IMR-90 (cell line): ENCODE measurements at regions not wholly inside any gene's neighbourhood (a gene's known extent, or its start where the extent isn't known, plus 50 kb on each side); places are given as distances from the start of the nearest gene placed in this dataset.

ENCODE experiments used
- ATAC-seq: fragments of 200-7000 bp; cut with Tn5 transposase; 2 replicates; pipeline ENCODE4 v1.9.1; 2020; ENCODE audit warnings: low read depth, mild to moderate bottlenecking, moderate library complexity
- BruUV-seq: library from RNA; stranded (reverse); fragments of 400-500 nt; replicated peaks from 2 replicates; lab custom pipeline; 2021; lab: Mats Ljungman, UMichigan
- CTCF ChIA-PET: fragments of 300-600 bp; formaldehyde crosslinking; extraction: SDS; loops from one replicate; lab custom pipeline; 2021; ENCODE audit warnings: antibody characterized with exemption; lab: Yijun Ruan, JAX
- POLR2A ChIA-PET: fragments of 300-600 bp; sonication (Branson Sonifier 250); formaldehyde crosslinking; loops from one replicate; lab custom pipeline; 2022; ENCODE audit warnings: antibody characterized with exemption; ENCODE audit not compliant: unreplicated experiment; lab: Charles Lee
- DNase-seq: peaks from one replicate; pipeline ENCODE4 v3.0.0; 2013
- H2AFZ ChIP-seq: replicated peaks from 2 replicates; pipeline ENCODE3; 2013; ENCODE audit warnings: low read length, mild to moderate bottlenecking; ENCODE audit not compliant: poor library complexity
- H2AK5ac ChIP-seq: 2 replicates; pipeline ENCODE4 v1.6.1; 2013; ENCODE audit warnings: low read depth, low read length, inconsistent platforms
- H2AK9ac ChIP-seq: replicated peaks from 2 replicates; pipeline ENCODE3; 2013; ENCODE audit warnings: mild to moderate bottlenecking, low read depth, low read length, moderate library complexity; ENCODE audit not compliant: poor library complexity
- H2BK120ac ChIP-seq: 2 replicates; pipeline ENCODE4 v1.6.1; 2013; ENCODE audit warnings: low read depth, low read length, inconsistent platforms
- H2BK15ac ChIP-seq: 3 replicates; pipeline ENCODE4 v1.6.1; 2013; ENCODE audit warnings: low read depth, low read length, inconsistent platforms
- H2BK20ac ChIP-seq: 2 replicates; pipeline ENCODE4 v1.6.1; 2013; ENCODE audit warnings: low read depth, mild to moderate bottlenecking, inconsistent platforms, low read length, moderate library complexity
- H2BK5ac ChIP-seq: 2 replicates; pipeline ENCODE4 v1.6.1; 2013; ENCODE audit warnings: mild to moderate bottlenecking, low read depth, low read length, inconsistent platforms; ENCODE audit not compliant: poor library complexity, severe bottlenecking
- H3K14ac ChIP-seq: replicated peaks from 2 replicates; pipeline ENCODE4 v1.6.1; 2013; ENCODE audit warnings: low read depth, low read length, inconsistent platforms
- H3K18ac ChIP-seq: 2 replicates; pipeline ENCODE4 v1.6.1; 2013; ENCODE audit warnings: low read depth, low read length, control low read depth
- H3K23ac ChIP-seq: 2 replicates; pipeline ENCODE4 v1.6.1; 2013; ENCODE audit warnings: low read depth, low read length, inconsistent platforms
- H3K27ac ChIP-seq: 2 replicates; pipeline ENCODE4 v1.5.1; 2013; ENCODE audit warnings: mild to moderate bottlenecking, control low read depth, low read length; ENCODE audit not compliant: insufficient read depth
- H3K27me3 ChIP-seq: 2 replicates; pipeline ENCODE4 v1.6.1; 2013; ENCODE audit warnings: low read length; ENCODE audit not compliant: control insufficient read depth, insufficient read depth
- H3K36me3 ChIP-seq: 2 replicates; pipeline ENCODE4 v1.6.1; 2013; ENCODE audit warnings: low read length, mixed read lengths; ENCODE audit not compliant: control insufficient read depth, insufficient read depth
- H3K4ac ChIP-seq: 2 replicates; pipeline ENCODE4 v1.6.1; 2013; ENCODE audit warnings: low read depth, low read length, inconsistent platforms
- H3K4me1 ChIP-seq: 2 replicates; pipeline ENCODE4 v1.6.1; 2013; ENCODE audit warnings: low read length, mixed read lengths; ENCODE audit not compliant: control insufficient read depth, insufficient read depth
- H3K4me2 ChIP-seq: 2 replicates; pipeline ENCODE4 v1.6.1; 2013; ENCODE audit warnings: low read depth, mild to moderate bottlenecking, control low read depth, low read length, moderate library complexity
- H3K4me3 ChIP-seq: 2 replicates; pipeline ENCODE4 v1.5.1; 2013; ENCODE audit warnings: low read depth, mild to moderate bottlenecking, control low read depth, low read length, moderate library complexity; ENCODE audit not compliant: insufficient read depth
- H3K56ac ChIP-seq: 2 replicates; pipeline ENCODE4 v1.6.1; 2013; ENCODE audit warnings: low read length, inconsistent platforms; ENCODE audit not compliant: insufficient read depth; ENCODE audit errors: extremely low read depth
- H3K79me1 ChIP-seq, 2 experiments: 2 replicates each; pipeline ENCODE4 v1.6.1; 2013; ENCODE audit warnings: low read length in 2 of 2, inconsistent platforms in 1 of 2, low read depth in 1 of 2
- H3K9ac ChIP-seq: 2 replicates; pipeline ENCODE4 v1.6.1; 2013; ENCODE audit warnings: low read depth, low read length, control low read depth
- H3K9me1 ChIP-seq: 2 replicates; pipeline ENCODE4 v1.6.1; 2013; ENCODE audit warnings: low read length, inconsistent platforms; ENCODE audit not compliant: insufficient read depth
- H3K9me3 ChIP-seq: 2 replicates; pipeline ENCODE4 v1.6.1; 2013; ENCODE audit warnings: low read length; ENCODE audit not compliant: control insufficient read depth, insufficient read depth
- H4K20me1 ChIP-seq: 2 replicates; pipeline ENCODE4 v1.6.1; 2013; ENCODE audit warnings: low read length, inconsistent platforms; ENCODE audit not compliant: insufficient read depth
- H4K5ac ChIP-seq: 2 replicates; pipeline ENCODE4 v1.6.1; 2013; ENCODE audit warnings: mild to moderate bottlenecking, low read depth, low read length, control low read depth
- H4K8ac ChIP-seq, 2 experiments: 2 replicates each; pipeline ENCODE4 v1.6.1; 2013; ENCODE audit warnings: low read depth in 2 of 2, low read length in 2 of 2, control low read depth in 1 of 2, inconsistent platforms in 1 of 2
- H4K91ac ChIP-seq: 2 replicates; pipeline ENCODE4 v1.6.1; 2013; ENCODE audit warnings: low read depth, low read length, inconsistent platforms; ENCODE audit not compliant: insufficient read depth
- BHLHE40 ChIP-seq: fragments of 150-350 bp; IDR thresholded peaks from 2 replicates; pipeline ENCODE4 v1.6.1; 2016; ENCODE audit warnings: mild to moderate bottlenecking, low read depth, low read length
- CEBPB ChIP-seq: IDR thresholded peaks from 2 replicates; pipeline ENCODE4 v1.6.1; 2012; ENCODE audit warnings: low read depth, low read length, improper control_type of control experiment
- CHD1 ChIP-seq: IDR thresholded peaks from 2 replicates; pipeline ENCODE4 v1.6.1; 2012; ENCODE audit warnings: low read depth, low read length, improper control_type of control experiment
- CTCF ChIP-seq: conservative IDR thresholded peaks from 2 replicates; pipeline ENCODE4 v1.5.1; 2012; ENCODE audit warnings: mild to moderate bottlenecking, low read depth, low read length, improper control_type of control experiment
- MAFK ChIP-seq: IDR thresholded peaks from 2 replicates; pipeline ENCODE4 v1.6.1; 2012; ENCODE audit warnings: low read depth, low read length, improper control_type of control experiment
- MAZ ChIP-seq: IDR thresholded peaks from 2 replicates; pipeline ENCODE4 v1.6.1; 2012; ENCODE audit warnings: low read depth, mild to moderate bottlenecking, low read length, improper control_type of control experiment, moderate library complexity, borderline replicate concordance
- MXI1 ChIP-seq: IDR thresholded peaks from 2 replicates; pipeline ENCODE4 v1.6.1; 2012; ENCODE audit warnings: low read depth, mild to moderate bottlenecking, low read length, moderate library complexity, borderline replicate concordance
- NFE2L2 ChIP-seq: fragments of 150-350 bp; IDR thresholded peaks from 2 replicates; pipeline ENCODE4 v1.6.1; 2016; ENCODE audit warnings: low read depth, mild to moderate bottlenecking, low read length
- POLR2A ChIP-seq: IDR thresholded peaks from 2 replicates; pipeline ENCODE4 v1.6.1; 2012; ENCODE audit warnings: mild to moderate bottlenecking, low read depth, low read length
- RAD21 ChIP-seq: IDR thresholded peaks from 2 replicates; pipeline ENCODE4 v1.6.1; 2012; ENCODE audit warnings: low read length, improper control_type of control experiment
- RCOR1 ChIP-seq: IDR thresholded peaks from 2 replicates; pipeline ENCODE4 v1.6.1; 2012; ENCODE audit warnings: mild to moderate bottlenecking, low read length, improper control_type of control experiment; ENCODE audit not compliant: insufficient replicate concordance
- RFX5 ChIP-seq: IDR thresholded peaks from 2 replicates; pipeline ENCODE4 v1.8.0; 2012; ENCODE audit warnings: low read depth, mild to moderate bottlenecking, low read length, moderate library complexity
- SMC3 ChIP-seq: fragments of 150-350 bp; IDR thresholded peaks from 2 replicates; pipeline ENCODE4 v1.6.1; 2016; ENCODE audit warnings: low read depth, mild to moderate bottlenecking, antibody characterized with exemption, low read length, moderate library complexity
- USF2 ChIP-seq: fragments of 150-350 bp; IDR thresholded peaks from 2 replicates; pipeline ENCODE4 v1.6.1; 2017; ENCODE audit warnings: mild to moderate bottlenecking, antibody characterized with exemption, low read length, low read depth
- WGBS, 2 experiments: methylation state at CpG; one replicate each; pipeline versions ENCODE4 v1.1.5 to v1.1.7; 2013; ENCODE audit warnings: missing lambda C conversion rate in 2 of 2; ENCODE audit not compliant: insufficient read length in 1 of 2; ENCODE audit errors: extremely low coverage in 2 of 2; 5-methylcytosine and 5-hydroxymethylcytosine counted together
- dilution Hi-C: fragments of 300-500 bp; cut with HindIII; formaldehyde crosslinking; loops from one replicate; pipeline ENCODE4 v1.14.3; 2018; ENCODE audit warnings: low sequenced_read_pairs; ENCODE audit not compliant: unreplicated experiment
- in situ Hi-C: fragments of 300-500 bp; cut with MboI; formaldehyde crosslinking; loops from 3 replicates; pipeline ENCODE4 v1.14.3; 2019; ENCODE audit warnings: low sequenced_read_pairs, inconsistent platforms, mixed read lengths
- intact Hi-C: fragments of 100-400 bp; cut with micrococcal nuclease; formaldehyde crosslinking; loops from 2 replicates; pipeline ENCODE4 v1.10.0; 2022
- TF ChIP-seq, protein P1 (sequence below): fragments of 150-350 bp; IDR thresholded peaks from 2 replicates; pipeline ENCODE4 v1.6.1; 2016; ENCODE audit warnings: low read depth, mild to moderate bottlenecking, low read length, moderate library complexity, borderline replicate concordance

- DNase-seq (no peak), ATAC-seq (no peak)
- no peak for TF ChIP-seq CHD1
- TF ChIP-seq, protein P1, sequence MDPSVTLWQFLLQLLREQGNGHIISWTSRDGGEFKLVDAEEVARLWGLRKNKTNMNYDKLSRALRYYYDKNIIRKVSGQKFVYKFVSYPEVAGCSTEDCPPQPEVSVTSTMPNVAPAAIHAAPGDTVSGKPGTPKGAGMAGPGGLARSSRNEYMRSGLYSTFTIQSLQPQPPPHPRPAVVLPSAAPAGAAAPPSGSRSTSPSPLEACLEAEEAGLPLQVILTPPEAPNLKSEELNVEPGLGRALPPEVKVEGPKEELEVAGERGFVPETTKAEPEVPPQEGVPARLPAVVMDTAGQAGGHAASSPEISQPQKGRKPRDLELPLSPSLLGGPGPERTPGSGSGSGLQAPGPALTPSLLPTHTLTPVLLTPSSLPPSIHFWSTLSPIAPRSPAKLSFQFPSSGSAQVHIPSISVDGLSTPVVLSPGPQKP, result no peak
- no peak for TF ChIP-seq CTCF
- no peak for TF ChIP-seq MAZ
- no peak for TF ChIP-seq USF2
- TF ChIP-seq RFX5, result no peak
- TF ChIP-seq POLR2A, result no peak
- TF ChIP-seq CEBPB, result no peak
- TF ChIP-seq MXI1, result no peak
- no peak for TF ChIP-seq RAD21
- TF ChIP-seq BHLHE40, result no peak
- TF ChIP-seq RCOR1, result no peak
- no peak for TF ChIP-seq MAFK
- no peak for TF ChIP-seq NFE2L2
- TF ChIP-seq SMC3, result no peak
- intact Hi-C loops (no loop called here), in situ Hi-C loops (no loop called here), dilution Hi-C loops (no loop called here)
- Histone ChIP-seq H3K23ac (no peak overlapping the region), H2BK120ac (no peak overlapping the region), H3K4me3 (no peak overlapping the region), H3K36me3 (no peaks in the 10 kb centered on the region), H2AFZ (no peak overlapping the region), H3K14ac (no peak overlapping the region), H4K20me1 (no peaks in the 10 kb centered on the region), H3K9me3 (no peaks in the 10 kb centered on the region), H4K91ac (no peak overlapping the region), H2AK5ac (no peak overlapping the region), H2BK5ac (no peak overlapping the region), H4K5ac (no peak overlapping the region), H3K18ac (no peak overlapping the region), H2AK9ac (no peak overlapping the region), H4K8ac (no peak overlapping the region), H3K79me1 (no peaks in the 10 kb centered on the region), H3K27me3 (no peaks in the 10 kb centered on the region), H3K9ac (no peak overlapping the region), H3K27ac (no peak overlapping the region), H3K9me1 (no peaks in the 10 kb centered on the region), H2BK15ac (no peak overlapping the region), H3K56ac (no peak overlapping the region), H3K4me1 (no peaks in the 10 kb centered on the region), H3K4ac (no peak overlapping the region), H2BK20ac (no peak overlapping the region), H3K4me2 (no peak overlapping the region)
- WGBS, 2 experiments, result 87% methylated on average over 3 of the region's 15 CpGs; no CpG with 5 or more reads in 1 of the 2 experiments
- BruUV-seq, result no TSS peak
- ChIA-PET POLR2A (no interaction called here), CTCF (no interaction called here)
Measured at GRCh38 chr15:59828861-59829260, 139.7 kb upstream of the BNIP2 start.
